ENCODE measurements at regions not wholly inside any gene's neighbourhood (a gene's known extent, or its start where the extent isn't known, plus 50 kb on each side); places are given as distances from the start of the nearest gene placed in this dataset.

GRCh38 chr11:15912825-15913224 is 443.5 kb downstream of the SOX6 start:
- Histone ChIP-seq H3K79me2 (ENCODE audit: insufficient read depth, low read length) (no peaks in the 10 kb centered on the region), H4K5ac (ENCODE audit: insufficient read length, low read depth, low read length) (no peak overlapping the region), H2AFZ (ENCODE audit: low read length) (no peak overlapping the region), H3K14ac (ENCODE audit: insufficient read depth, low read length) (no peak overlapping the region), H2AK5ac (ENCODE audit: insufficient read length, low read length) (no peak overlapping the region), H4K8ac (replicated peaks; ENCODE audit: insufficient read length, low read depth, low read length) (no peak overlapping the region), H2BK12ac (ENCODE audit: insufficient read length, low read depth, low read length) (no peak overlapping the region), H3K4ac (ENCODE audit: low read depth, low read length) (no peak overlapping the region), H3K79me1 (ENCODE audit: insufficient read depth, low read depth, low read length, poor library complexity, severe bottlenecking) (no peaks in the 10 kb centered on the region), H3K18ac (ENCODE audit: insufficient read length, low read depth, low read length) (no peak overlapping the region), H2BK5ac (ENCODE audit: insufficient read length, low read length) (no peak overlapping the region), H3K23me2 (ENCODE audit: insufficient read length, low read depth, low read length, poor library complexity, severe bottlenecking) (no peaks in the 10 kb centered on the region), H3K4me1 (ENCODE audit: insufficient read depth, low read length) (no peaks in the 10 kb centered on the region), H3T11ph (ENCODE audit: low read length) (no peak overlapping the region), H4K20me1 (ENCODE audit: control insufficient read depth, insufficient read depth, insufficient read length) (no peaks in the 10 kb centered on the region), H3K27ac (ENCODE audit: insufficient read length, low read depth, low read length) (no peak overlapping the region), H3K56ac (ENCODE audit: insufficient read length, low read depth, low read length) (no peak overlapping the region), H3K9me3 (ENCODE audit: control insufficient read depth, low read depth, low read length) (no peaks in the 10 kb centered on the region), H2BK15ac (ENCODE audit: low read depth, low read length) (no peak overlapping the region), H3K4me2 (ENCODE audit: insufficient read depth, insufficient read length, low read length) (no peak overlapping the region), H3K9ac (ENCODE audit: extremely low read depth, insufficient read length, low read length) (no peak overlapping the region), H2BK20ac (ENCODE audit: low read depth, low read length, poor library complexity, severe bottlenecking) (no peak overlapping the region), H3K27me3 (ENCODE audit: insufficient read depth, low read length) (no peaks in the 10 kb centered on the region), H3K23ac (ENCODE audit: insufficient read length, low read depth, low read length) (no peak overlapping the region), H4K91ac (ENCODE audit: insufficient read length, low read depth, low read length) (no peak overlapping the region), H2BK120ac (ENCODE audit: low read depth, low read length, poor library complexity, severe bottlenecking) (no peak overlapping the region)
- TF ChIP-seq, protein P1, sequence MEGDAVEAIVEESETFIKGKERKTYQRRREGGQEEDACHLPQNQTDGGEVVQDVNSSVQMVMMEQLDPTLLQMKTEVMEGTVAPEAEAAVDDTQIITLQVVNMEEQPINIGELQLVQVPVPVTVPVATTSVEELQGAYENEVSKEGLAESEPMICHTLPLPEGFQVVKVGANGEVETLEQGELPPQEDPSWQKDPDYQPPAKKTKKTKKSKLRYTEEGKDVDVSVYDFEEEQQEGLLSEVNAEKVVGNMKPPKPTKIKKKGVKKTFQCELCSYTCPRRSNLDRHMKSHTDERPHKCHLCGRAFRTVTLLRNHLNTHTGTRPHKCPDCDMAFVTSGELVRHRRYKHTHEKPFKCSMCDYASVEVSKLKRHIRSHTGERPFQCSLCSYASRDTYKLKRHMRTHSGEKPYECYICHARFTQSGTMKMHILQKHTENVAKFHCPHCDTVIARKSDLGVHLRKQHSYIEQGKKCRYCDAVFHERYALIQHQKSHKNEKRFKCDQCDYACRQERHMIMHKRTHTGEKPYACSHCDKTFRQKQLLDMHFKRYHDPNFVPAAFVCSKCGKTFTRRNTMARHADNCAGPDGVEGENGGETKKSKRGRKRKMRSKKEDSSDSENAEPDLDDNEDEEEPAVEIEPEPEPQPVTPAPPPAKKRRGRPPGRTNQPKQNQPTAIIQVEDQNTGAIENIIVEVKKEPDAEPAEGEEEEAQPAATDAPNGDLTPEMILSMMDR (conservative IDR thresholded peaks at IDR 0.05) = no peak
- Mint-ChIP-seq H3K27me3 (ENCODE audit: low read depth) (peaks cover 10% of the 10 kb centered on the region), H3K27ac (no peak overlapping the region; a peak in 1 of 7 replicates), H3K36me3 (ENCODE audit: insufficient read depth in 1 of 3, low read depth in 3 of 3) (no peaks in the 10 kb centered on the region), H3K4me1 (peaks cover 0 to 2% of the 10 kb centered on the region in 2 experiments; a peak in 1 of 4 replicates), H3K9me3 (no peaks in the 10 kb centered on the region), H3K4me3 (no peak overlapping the region)
- DNase-seq = no peak
- WGBS (ENCODE audit: extremely low coverage, insufficient read length, low lambda C conversion rate) = no CpG with 5 or more reads among the region's 7 CpGs

All from H9 (cell line).